NCI-H2029 treated with DMSO at 0.1 percent for 48 hours (cell line): ENCODE measurements at regions not wholly inside any gene's neighbourhood (a gene's known extent, or its start where the extent isn't known, plus 50 kb on each side); places are given as distances from the start of the nearest gene placed in this dataset.
"Not testable (repeated sequence)": the region's sequence is repeated elsewhere in the genome, so short reads cannot be mapped to it uniquely, and the experiment has no call there.

ENCODE experiments used
- DNase-seq: peaks from one replicate; lab custom pipeline; 2025; lab: John Stamatoyannopoulos, UW

- DNase-seq = no peak
Measured at GRCh38 chr1:234960722-234961455, 167.7 kb downstream of the TOMM20 start.

- no peak for DNase-seq
Measured at GRCh38 chr1:234958706-234959657, 169.7 kb downstream of the TOMM20 start.

GRCh38 chr1:234958066-234958705 lies 170.5 kb downstream of the TOMM20 start:
- no peak for DNase-seq

- DNase-seq = no peak
Measured at GRCh38 chr1:234957330-234958065, 171.1 kb downstream of the TOMM20 start.

- no peak for DNase-seq
Measured at GRCh38 chr1:234956821-234957329, 171.8 kb downstream of the TOMM20 start.

GRCh38 chr1:234955107-234955731 lies 173.4 kb downstream of the TOMM20 start:
- DNase-seq = no peak

GRCh38 chr1:234954613-234955012 lies 174.0 kb downstream of the TOMM20 start:
- DNase-seq = no peak

GRCh38 chr1:234953655-234954405 lies 174.8 kb downstream of the TOMM20 start:
- no peak for DNase-seq

- no peak for DNase-seq
Measured at GRCh38 chr1:234950598-234950997, 178.0 kb downstream of the TOMM20 start.

- DNase-seq = not testable (repeated sequence)
Measured at GRCh38 chr1:234949528-234949927, 179.1 kb downstream of the TOMM20 start.

GRCh38 chr1:234944439-234945344 lies 183.9 kb downstream of the TOMM20 start:
- DNase-seq = no peak

- peak; percentile 94 for DNase-seq
Measured at GRCh38 chr1:234943836-234944402, 184.7 kb downstream of the TOMM20 start.

- DNase-seq = no peak
Measured at GRCh38 chr1:234942879-234943506, 185.6 kb downstream of the TOMM20 start.

GRCh38 chr1:234942012-234942332 lies 186.7 kb downstream of the TOMM20 start:
- DNase-seq = no peak

GRCh38 chr1:234941321-234942011 lies 187.2 kb downstream of the TOMM20 start:
- DNase-seq = no peak

- DNase-seq = no peak
Measured at GRCh38 chr1:234940841-234941240, 187.8 kb downstream of the TOMM20 start.

- DNase-seq = no peak
Measured at GRCh38 chr1:234938924-234939323, 189.7 kb downstream of the TOMM20 start.

- no peak for DNase-seq
Measured at GRCh38 chr1:234938135-234938534, 190.5 kb downstream of the TOMM20 start.
